Duodenal mucosa (tissue), 2 donors: ENCODE measurements at regions not wholly inside any gene's neighbourhood (a gene's known extent, or its start where the extent isn't known, plus 50 kb on each side); places are given as distances from the start of the nearest gene placed in this dataset.

Experiments used
- H3K27ac ChIP-seq: one replicate; pipeline ENCODE4 v1.7.0; 2013; ENCODE audit warnings: low read depth, low read length
- H3K27me3 ChIP-seq, 2 donors: one replicate each; pipeline ENCODE4 v1.7.0; 2013; ENCODE audit warnings: low read length in 2 of 2, control low read depth in 1 of 2; ENCODE audit not compliant: insufficient read depth in 2 of 2, control insufficient read depth in 1 of 2
- H3K36me3 ChIP-seq, 2 donors: one replicate each; pipeline ENCODE4 v1.7.0; 2013; ENCODE audit warnings: low read length in 2 of 2, control low read depth in 1 of 2; ENCODE audit not compliant: insufficient read depth in 2 of 2, control insufficient read depth in 1 of 2
- H3K4me1 ChIP-seq, 2 donors: one replicate each; pipeline ENCODE4 v1.7.0; 2013; ENCODE audit warnings: low read length in 2 of 2, control low read depth in 1 of 2; ENCODE audit not compliant: insufficient read depth in 2 of 2, control insufficient read depth in 1 of 2
- H3K4me3 ChIP-seq, 2 donors: one replicate each; pipeline ENCODE4 v1.7.0; 2013; ENCODE audit warnings: low read length in 2 of 2, low read depth in 1 of 2
- H3K9ac ChIP-seq, 2 donors: one replicate each; pipeline ENCODE4 v1.7.0; 2013; ENCODE audit warnings: low read length in 2 of 2, low read depth in 1 of 2
- H3K9me3 ChIP-seq, 2 donors: one replicate each; pipeline ENCODE4 v1.7.0; 2013; ENCODE audit warnings: low read length in 2 of 2, control low read depth in 1 of 2; ENCODE audit not compliant: control insufficient read depth in 1 of 2

DNA sequence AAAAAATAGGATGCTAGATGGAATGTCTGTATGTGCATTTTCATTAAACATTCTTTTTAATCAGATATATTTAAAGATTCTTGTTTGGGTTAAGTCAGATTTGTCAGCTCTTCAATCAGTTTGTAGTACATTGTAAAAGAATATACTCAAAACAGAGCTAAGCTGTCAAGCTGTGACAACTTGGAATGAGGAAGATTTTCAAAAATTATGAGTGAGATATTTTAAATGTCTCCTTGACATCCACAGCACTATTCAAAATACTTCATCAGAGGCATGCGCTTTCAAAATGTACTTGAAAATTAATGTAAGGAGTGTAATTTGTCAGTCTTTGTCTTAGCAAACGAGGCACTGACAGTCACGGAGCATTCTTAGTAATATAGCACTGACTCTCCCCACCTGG, 182.0 kb downstream of the MAT2B start:
- Histone ChIP-seq H3K4me1 (no peaks in the 10 kb centered on the region), H3K36me3 (no peaks in the 10 kb centered on the region), H3K27ac (no peak overlapping the region), H3K9me3 (no peaks in the 10 kb centered on the region), H3K9ac (no peak overlapping the region), H3K4me3 (no peak overlapping the region), H3K27me3 (no peaks in the 10 kb centered on the region)

DNA sequence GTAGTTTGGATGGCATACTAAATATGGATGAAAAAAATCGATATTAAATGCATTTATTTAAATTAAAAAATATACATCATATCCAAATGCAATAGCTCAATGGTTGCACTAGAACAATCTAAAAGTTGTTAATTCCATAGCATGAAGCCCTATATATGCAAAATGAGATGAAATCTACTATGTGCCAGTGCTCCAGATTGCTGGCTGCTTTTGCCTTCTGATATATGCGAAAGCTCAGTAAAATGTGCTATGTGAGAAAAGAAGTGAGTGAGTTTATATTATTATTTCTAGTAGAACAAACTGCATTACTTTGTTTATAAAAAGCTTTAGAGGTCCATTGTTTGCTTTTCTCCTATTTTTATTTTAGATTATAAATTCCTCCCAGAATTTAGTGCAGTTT, 186.7 kb downstream of the MAT2B start:
- Histone ChIP-seq H3K36me3 (no peaks in the 10 kb centered on the region), H3K9ac (no peak overlapping the region), H3K27ac (no peak overlapping the region), H3K9me3 (no peaks in the 10 kb centered on the region), H3K27me3 (no peaks in the 10 kb centered on the region), H3K4me3 (no peak overlapping the region), H3K4me1 (peaks cover 0 to 4% of the 10 kb centered on the region in 2 donors)

DNA sequence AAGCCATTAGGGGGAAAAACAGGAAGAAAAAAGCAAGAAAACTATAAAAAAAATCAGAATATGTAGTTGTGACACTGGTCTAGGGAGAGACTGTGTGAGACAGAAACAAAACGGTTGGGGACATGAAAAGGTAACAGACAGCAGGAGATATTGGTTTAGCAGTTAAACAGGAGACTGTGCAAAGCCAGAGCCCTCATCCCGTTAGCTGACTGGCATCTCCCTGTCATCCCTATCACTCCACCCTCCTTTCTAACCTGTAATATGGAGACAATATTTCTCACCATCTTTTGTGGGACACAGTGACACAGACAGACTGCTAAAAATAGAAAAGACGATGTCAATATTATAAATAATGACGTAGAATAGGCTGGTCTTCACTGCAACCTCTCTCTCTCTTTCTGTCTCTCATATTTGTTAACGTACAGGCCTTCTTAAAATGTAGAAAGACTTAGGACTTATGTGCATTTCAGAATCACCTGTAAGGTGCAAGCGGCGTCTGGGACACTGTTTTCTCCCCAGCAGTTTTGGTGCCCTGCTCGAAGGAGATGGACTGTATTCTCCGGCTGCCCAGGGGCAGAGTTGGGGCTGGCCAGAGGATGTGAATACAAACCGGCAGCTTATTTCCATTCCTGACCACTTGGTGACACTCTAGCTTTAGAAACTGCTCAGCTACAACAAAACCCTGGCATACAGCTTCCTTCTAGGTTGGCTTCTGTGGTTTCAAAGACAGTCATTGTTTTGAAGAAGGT, 190.6 kb downstream of the MAT2B start:
- Histone ChIP-seq H3K27ac (no peak overlapping the region), H3K9ac (no peak overlapping the region), H3K36me3 (no peaks in the 10 kb centered on the region), H3K27me3 (no peaks in the 10 kb centered on the region), H3K9me3 (no peaks in the 10 kb centered on the region), H3K4me3 (no peak overlapping the region), H3K4me1 (peaks cover 0 to 4% of the 10 kb centered on the region in 2 donors)

DNA sequence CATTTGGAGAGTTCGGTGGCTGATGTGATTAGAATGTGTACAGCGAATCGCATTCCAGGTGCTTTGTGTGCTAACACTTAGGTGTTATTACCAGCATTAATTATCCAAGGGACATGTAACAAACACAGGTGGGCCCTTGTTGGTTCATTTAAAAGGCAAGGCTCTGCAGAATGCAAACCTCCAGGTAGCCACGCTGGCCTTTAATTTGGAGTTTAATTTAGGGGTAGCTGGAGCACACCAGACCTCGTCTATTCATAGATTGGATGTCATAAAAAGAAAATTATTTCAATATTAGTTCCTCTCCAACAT, 191.1 kb downstream of the MAT2B start:
- H3K27ac ChIP-seq, result no peak overlapping the region
- H3K4me1 ChIP-seq, result peaks cover 0 to 4% of the 10 kb centered on the region in 2 donors
- H3K9me3 ChIP-seq, result no peaks in the 10 kb centered on the region
- no peaks in the 10 kb centered on the region for H3K27me3 ChIP-seq
- no peaks in the 10 kb centered on the region for H3K36me3 ChIP-seq
- H3K4me3 ChIP-seq, result no peak overlapping the region
- no peak overlapping the region for H3K9ac ChIP-seq

DNA sequence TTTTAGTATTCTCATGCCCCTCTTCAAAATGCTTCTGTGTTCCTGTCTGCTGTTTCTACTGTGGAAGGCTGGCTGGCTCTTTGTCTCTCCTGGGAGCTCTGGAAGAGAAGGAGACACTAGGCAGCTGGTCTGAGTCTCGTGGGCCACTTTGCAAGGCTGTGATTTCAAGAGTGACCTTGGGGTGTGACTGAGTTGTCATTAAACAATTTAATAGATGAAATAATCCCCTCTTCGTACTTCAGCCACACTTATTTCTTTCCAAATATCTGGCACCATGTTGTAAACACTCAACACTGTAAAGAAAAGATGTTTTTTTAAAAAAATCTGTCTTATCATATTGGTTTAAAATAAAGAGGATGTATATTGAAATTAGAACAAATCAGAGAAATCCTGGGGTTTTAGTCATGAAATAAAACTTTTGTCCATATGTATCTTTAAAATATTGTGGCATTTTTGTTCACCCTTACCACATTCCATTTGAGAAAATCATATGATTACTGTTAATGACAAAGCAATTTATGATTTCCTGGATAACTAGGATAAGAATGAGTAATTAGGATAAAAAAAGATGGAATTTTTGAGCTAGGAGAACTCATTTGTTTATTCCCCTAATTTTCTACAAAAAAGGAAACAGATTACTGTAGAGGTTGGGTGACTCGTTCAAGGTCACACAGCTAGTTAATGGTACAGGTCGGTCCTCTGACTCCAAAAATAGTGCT, 200.8 kb downstream of the MAT2B start:
- H3K9ac ChIP-seq, result no peak overlapping the region
- no peak overlapping the region for H3K27ac ChIP-seq
- no peaks in the 10 kb centered on the region for H3K9me3 ChIP-seq
- no peaks in the 10 kb centered on the region for H3K36me3 ChIP-seq
- H3K4me3 ChIP-seq, result no peak overlapping the region
- H3K27me3 ChIP-seq, result no peaks in the 10 kb centered on the region
- H3K4me1 ChIP-seq, result peaks cover 0 to 10% of the 10 kb centered on the region in 2 donors

DNA sequence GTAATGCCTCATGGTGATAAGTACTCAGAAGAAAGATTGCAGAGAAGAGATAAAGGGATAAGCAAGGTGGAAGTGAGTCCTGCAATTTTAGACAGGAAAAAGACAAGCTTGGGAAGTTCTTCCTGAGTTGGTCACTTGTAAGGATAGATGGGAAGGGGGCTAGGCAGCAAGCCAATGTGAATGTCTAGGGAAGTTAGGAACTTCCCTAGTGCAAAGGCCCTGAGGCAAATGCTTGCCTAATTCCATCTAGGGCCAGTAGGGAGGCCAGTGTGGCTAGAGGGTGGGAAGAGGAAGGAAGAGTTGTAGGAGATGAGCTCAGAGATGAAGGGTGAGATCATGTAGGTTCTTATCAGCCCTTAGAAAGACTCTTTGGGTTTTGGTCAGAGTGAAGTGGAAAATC, 206.6 kb downstream of the MAT2B start:
- no peak overlapping the region for H3K4me3 ChIP-seq
- no peaks in the 10 kb centered on the region for H3K36me3 ChIP-seq

DNA sequence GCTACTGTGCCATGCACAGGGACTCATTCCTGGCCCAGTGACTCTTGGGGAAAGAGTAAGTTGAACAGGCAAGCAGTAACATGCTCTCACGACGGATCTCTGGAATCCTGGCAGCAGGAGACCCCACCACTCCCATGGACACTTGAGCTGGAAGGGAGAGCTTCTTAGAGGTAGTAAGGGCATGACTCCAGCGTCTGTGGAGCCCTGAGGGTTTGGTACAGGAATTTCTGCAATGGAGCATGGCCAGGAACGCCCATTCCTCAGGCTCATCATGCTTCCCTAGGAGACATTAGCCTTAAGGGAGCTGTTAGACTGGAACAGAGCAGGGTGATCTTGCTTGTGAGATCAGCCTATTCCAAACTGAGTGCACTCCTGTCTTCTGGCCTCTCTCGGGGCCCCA, 212.9 kb downstream of the MAT2B start:
- Histone ChIP-seq H3K4me3 (no peak overlapping the region), H3K4me1 (no peaks in the 10 kb centered on the region), H3K27me3 (no peaks in the 10 kb centered on the region), H3K27ac (no peak overlapping the region), H3K9ac (no peak overlapping the region), H3K9me3 (no peaks in the 10 kb centered on the region), H3K36me3 (no peaks in the 10 kb centered on the region)

More for the DNA sequence above, 206.6 kb downstream of the MAT2B start:
- H3K9me3 ChIP-seq, result no peaks in the 10 kb centered on the region
- no peak overlapping the region for H3K27ac ChIP-seq
- no peak overlapping the region for H3K9ac ChIP-seq
- no peaks in the 10 kb centered on the region for H3K27me3 ChIP-seq
- H3K4me1 ChIP-seq, result peaks cover 0 to 6% of the 10 kb centered on the region in 2 donors

DNA sequence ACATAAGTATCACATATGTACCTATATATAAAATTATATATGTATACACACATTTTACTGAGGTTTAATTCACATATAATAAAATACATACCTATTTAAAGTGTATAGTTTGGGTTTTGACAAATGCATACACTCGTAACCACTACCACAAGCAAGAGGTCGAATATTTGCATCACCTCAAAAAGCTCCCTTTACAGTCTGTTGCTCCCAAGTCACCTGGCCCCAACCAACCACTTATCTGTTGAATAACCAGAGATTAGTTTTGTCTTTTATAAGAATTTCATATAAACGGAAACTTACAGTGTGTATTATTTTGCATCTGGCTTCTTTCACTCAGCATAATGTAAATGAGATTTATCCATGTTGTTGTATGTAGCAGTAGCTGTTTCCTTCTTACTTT, 218.9 kb downstream of the MAT2B start:
- Histone ChIP-seq H3K4me3 (no peak overlapping the region), H3K27ac (no peak overlapping the region), H3K27me3 (no peaks in the 10 kb centered on the region), H3K4me1 (no peaks in the 10 kb centered on the region), H3K9ac (no peak overlapping the region), H3K36me3 (no peaks in the 10 kb centered on the region), H3K9me3 (no peaks in the 10 kb centered on the region)

DNA sequence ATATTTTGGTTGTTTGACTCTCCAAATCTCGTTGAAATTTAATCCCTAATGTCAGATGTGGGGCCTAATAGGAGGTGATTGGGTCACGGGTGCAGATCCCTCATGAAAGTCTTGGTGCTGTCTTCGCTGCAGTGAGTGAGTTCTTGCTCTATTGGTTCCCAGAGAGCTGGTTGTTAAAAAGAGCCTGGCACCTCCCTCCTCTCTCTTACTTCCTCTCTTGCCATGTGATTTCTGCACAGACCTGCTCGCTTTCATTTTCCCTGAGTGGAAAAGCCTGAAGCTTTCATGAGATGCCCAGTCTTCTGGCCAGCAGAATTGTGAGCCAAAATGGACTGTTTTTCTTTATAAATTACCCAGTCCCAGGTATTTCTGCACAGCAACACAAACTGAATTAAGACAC, 221.6 kb downstream of the MAT2B start:
- Histone ChIP-seq H3K27me3 (no peaks in the 10 kb centered on the region), H3K27ac (no peak overlapping the region), H3K9ac (no peak overlapping the region), H3K4me3 (no peak overlapping the region), H3K9me3 (no peaks in the 10 kb centered on the region), H3K4me1 (no peaks in the 10 kb centered on the region), H3K36me3 (no peaks in the 10 kb centered on the region)

DNA sequence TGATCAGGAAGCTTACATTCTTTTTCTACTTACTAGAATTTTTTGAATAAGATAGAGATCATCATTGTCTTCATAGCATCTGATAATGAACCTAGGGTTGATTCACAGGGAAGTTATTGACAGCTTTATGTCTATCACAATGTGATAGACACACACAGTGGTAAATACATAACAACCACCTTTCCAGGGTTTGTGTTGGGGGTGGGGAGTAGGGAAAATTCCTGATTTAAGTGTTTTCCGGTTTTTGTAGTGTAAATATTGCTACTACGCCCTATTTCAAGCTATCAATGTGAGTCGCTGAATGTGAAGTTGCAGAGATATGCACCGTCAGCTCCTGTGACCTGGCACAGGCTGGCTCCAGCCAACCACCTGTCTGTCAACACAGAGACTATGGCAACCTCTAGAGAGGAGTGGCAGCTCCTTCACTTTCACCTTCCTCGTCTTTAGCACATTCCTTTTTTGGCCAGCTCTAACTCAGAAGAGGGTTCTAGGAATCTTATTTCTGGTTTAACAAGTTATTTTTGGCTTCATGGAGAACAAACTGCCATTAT, 224.9 kb downstream of the MAT2B start:
- H3K4me3 ChIP-seq, result no peak overlapping the region
- H3K27me3 ChIP-seq, result no peaks in the 10 kb centered on the region
- H3K36me3 ChIP-seq, result no peaks in the 10 kb centered on the region
- H3K27ac ChIP-seq, result no peak overlapping the region
- H3K9ac ChIP-seq, result no peak overlapping the region
- H3K9me3 ChIP-seq, result no peaks in the 10 kb centered on the region
- no peaks in the 10 kb centered on the region for H3K4me1 ChIP-seq
